Gastrocnemius medialis (tissue), 4 donors: ENCODE measurements at regions not wholly inside any gene's neighbourhood (a gene's known extent, or its start where the extent isn't known, plus 50 kb on each side); places are given as distances from the start of the nearest gene placed in this dataset.

Experiments used
- POLR2A ChIP-seq, 2 donors: fragments of 450-650 bp; IDR thresholded peaks; one replicate each; pipeline ENCODE4 v1.6.1; 2017; ENCODE audit warnings: antibody characterized with exemption in 2 of 2, mild to moderate bottlenecking in 2 of 2, moderate library complexity in 2 of 2
- TF ChIP-seq, protein P1 (sequence below), 5 experiments: fragments of 450-650 bp in 3 of 5; fragments of 200-600 bp in 2 of 5; sonication (generic) in 2 of 5; IDR thresholded peaks in 4 of 5; conservative IDR thresholded peaks in 1 of 5; 1 replicate in 4 of 5; 2 replicates in 1 of 5; pipeline ENCODE4 v1.5.1; 2016 to 2019; ENCODE audit warnings: antibody characterized with exemption in 5 of 5, mild to moderate bottlenecking in 3 of 5, moderate library complexity in 3 of 5

DNA sequence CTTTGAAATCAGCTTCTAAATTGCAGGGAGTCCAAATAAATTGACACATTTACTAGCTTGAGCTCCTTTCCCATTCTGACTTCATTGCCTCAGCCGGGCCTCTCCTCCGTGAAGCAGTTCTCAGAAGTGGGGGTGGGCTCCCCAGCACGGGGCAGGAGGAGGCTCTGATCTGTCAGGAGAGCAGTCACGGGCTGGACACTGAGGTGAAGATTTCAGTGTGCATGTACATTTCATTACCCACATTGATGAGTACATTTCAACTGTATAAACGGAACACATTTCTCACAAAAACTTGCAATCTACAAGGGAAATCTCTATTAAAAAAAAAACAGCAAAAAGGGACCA is 195.9 kb downstream of the SEMA6A start:
- TF ChIP-seq, protein P1, sequence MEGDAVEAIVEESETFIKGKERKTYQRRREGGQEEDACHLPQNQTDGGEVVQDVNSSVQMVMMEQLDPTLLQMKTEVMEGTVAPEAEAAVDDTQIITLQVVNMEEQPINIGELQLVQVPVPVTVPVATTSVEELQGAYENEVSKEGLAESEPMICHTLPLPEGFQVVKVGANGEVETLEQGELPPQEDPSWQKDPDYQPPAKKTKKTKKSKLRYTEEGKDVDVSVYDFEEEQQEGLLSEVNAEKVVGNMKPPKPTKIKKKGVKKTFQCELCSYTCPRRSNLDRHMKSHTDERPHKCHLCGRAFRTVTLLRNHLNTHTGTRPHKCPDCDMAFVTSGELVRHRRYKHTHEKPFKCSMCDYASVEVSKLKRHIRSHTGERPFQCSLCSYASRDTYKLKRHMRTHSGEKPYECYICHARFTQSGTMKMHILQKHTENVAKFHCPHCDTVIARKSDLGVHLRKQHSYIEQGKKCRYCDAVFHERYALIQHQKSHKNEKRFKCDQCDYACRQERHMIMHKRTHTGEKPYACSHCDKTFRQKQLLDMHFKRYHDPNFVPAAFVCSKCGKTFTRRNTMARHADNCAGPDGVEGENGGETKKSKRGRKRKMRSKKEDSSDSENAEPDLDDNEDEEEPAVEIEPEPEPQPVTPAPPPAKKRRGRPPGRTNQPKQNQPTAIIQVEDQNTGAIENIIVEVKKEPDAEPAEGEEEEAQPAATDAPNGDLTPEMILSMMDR (IDR thresholded peaks at IDR 0.05 in 4 of 5, conservative IDR thresholded peaks at IDR 0.05 in 1 of 5): no peak
- TF ChIP-seq POLR2A (IDR thresholded peaks at IDR 0.05): no peak
